IMR-90 (cell line): ENCODE measurements at regions not wholly inside any gene's neighbourhood (a gene's known extent, or its start where the extent isn't known, plus 50 kb on each side); places are given as distances from the start of the nearest gene placed in this dataset.

Source experiments
- CTCF ChIP-seq: conservative IDR thresholded peaks from 2 replicates; pipeline ENCODE4 v1.5.1; 2012; ENCODE audit warnings: mild to moderate bottlenecking, low read depth, low read length, improper control_type of control experiment
- MXI1 ChIP-seq: IDR thresholded peaks from 2 replicates; pipeline ENCODE4 v1.6.1; 2012; ENCODE audit warnings: low read depth, mild to moderate bottlenecking, low read length, moderate library complexity, borderline replicate concordance
- POLR2A ChIP-seq: IDR thresholded peaks from 2 replicates; pipeline ENCODE4 v1.6.1; 2012; ENCODE audit warnings: mild to moderate bottlenecking, low read depth, low read length

GRCh38 chr10:123299598-123299997 is 145.4 kb downstream of the BUB3 start:
- no peak for TF ChIP-seq CTCF
- no peak for TF ChIP-seq MXI1
- TF ChIP-seq POLR2A, result no peak
